H1 (cell line): ENCODE measurements at regions not wholly inside any gene's neighbourhood (a gene's known extent, or its start where the extent isn't known, plus 50 kb on each side); places are given as distances from the start of the nearest gene placed in this dataset.

Experiments
- CTCF ChIA-PET: fragments of 300-600 bp; sonication (Branson Sonifier 250); formaldehyde crosslinking; loops from one replicate; lab custom pipeline; 2021; ENCODE audit not compliant: partially characterized antibody; lab: Charles Lee
- POLR2A ChIA-PET: fragments of 300-600 bp; sonication (Branson Sonifier 250); formaldehyde crosslinking; loops from one replicate; lab custom pipeline; 2021; ENCODE audit warnings: inconsistent platforms; ENCODE audit not compliant: partially characterized antibody; lab: Charles Lee
- DNase-seq, 2 experiments: peaks; one replicate each; pipeline versions ENCODE4 v3.0.0 to v3.0.0-alpha.2; 2010 to 2022; ENCODE audit warnings: low spot score in 2 of 2, low read depth in 1 of 2, mixed read lengths in 1 of 2
- FAIRE-seq: peaks from 2 replicates; lab custom pipeline; 2011; peaks lifted over from hg19 to GRCh38; lab: Jason Lieb, UNC
- H2AFZ ChIP-seq: 2 replicates; pipeline ENCODE4 v1.8.1; 2012; ENCODE audit warnings: low read length, inconsistent platforms
- H2AK5ac ChIP-seq: 2 replicates; pipeline ENCODE4 v1.6.1; 2013; ENCODE audit warnings: low read depth, low read length
- H2BK120ac ChIP-seq: replicated peaks from 2 replicates; pipeline ENCODE3; 2013; ENCODE audit warnings: low read depth, low read length, inconsistent platforms
- H2BK12ac ChIP-seq: 2 replicates; pipeline ENCODE4 v1.6.1; 2013; ENCODE audit warnings: low read depth, low read length
- H2BK15ac ChIP-seq: 2 replicates; pipeline ENCODE4 v1.6.1; 2013; ENCODE audit warnings: low read length
- H2BK20ac ChIP-seq: 2 replicates; pipeline ENCODE4 v1.6.1; 2013; ENCODE audit warnings: low read length
- H2BK5ac ChIP-seq: 2 replicates; pipeline ENCODE4 v1.6.1; 2013; ENCODE audit warnings: low read depth, low read length
- H3K14ac ChIP-seq: 2 replicates; pipeline ENCODE4 v1.6.1; 2013; ENCODE audit warnings: inconsistent platforms; ENCODE audit not compliant: insufficient read length
- H3K18ac ChIP-seq: 2 replicates; pipeline ENCODE4 v1.6.1; 2013; ENCODE audit warnings: low read length; ENCODE audit errors: extremely low read depth
- H3K23ac ChIP-seq: 2 replicates; pipeline ENCODE4 v1.6.1; 2013; ENCODE audit warnings: inconsistent platforms; ENCODE audit not compliant: insufficient read length
- H3K23me2 ChIP-seq: 2 replicates; pipeline ENCODE4 v1.6.1; 2013; ENCODE audit warnings: low read depth, low read length
- H3K27ac ChIP-seq: 2 replicates; pipeline ENCODE4 v1.6.1; 2011; ENCODE audit warnings: low read depth, low read length, inconsistent platforms
- H3K27me3 ChIP-seq, 4 experiments: replicated peaks in 1 of 4; 1 replicate in 1 of 4; 2 replicates in 3 of 4; pipeline versions ENCODE4 v1.6.1 to v1.8.1; 2011 to 2013; ENCODE audit warnings: low read length in 3 of 4, mild to moderate bottlenecking in 3 of 4, inconsistent platforms in 2 of 4, mixed read lengths in 2 of 4, moderate library complexity in 1 of 4; ENCODE audit not compliant: control insufficient read depth in 3 of 4, insufficient read depth in 3 of 4; ENCODE audit errors: extremely low read depth in 1 of 4
- H3K36me3 ChIP-seq, 4 experiments: 2 replicates each; pipeline versions ENCODE4 v1.6.1 to v1.8.1; 2011 to 2013; ENCODE audit warnings: mild to moderate bottlenecking in 4 of 4, low read length in 3 of 4, moderate library complexity in 2 of 4, control low read depth in 1 of 4, inconsistent platforms in 1 of 4; ENCODE audit not compliant: insufficient read depth in 4 of 4, control insufficient read depth in 2 of 4
- H3K4ac ChIP-seq: replicated peaks from 2 replicates; pipeline ENCODE3; 2013; ENCODE audit warnings: low read length, low read depth, mixed read lengths, inconsistent platforms; ENCODE audit not compliant: insufficient read length
- H3K4me1 ChIP-seq, 4 experiments: replicated peaks in 1 of 4; 1 replicate in 1 of 4; 2 replicates in 3 of 4; pipeline versions ENCODE4 v1.6.1 to v1.8.1; 2011 to 2013; ENCODE audit warnings: low read length in 3 of 4, inconsistent platforms in 2 of 4, mixed read lengths in 1 of 4; ENCODE audit not compliant: insufficient read depth in 4 of 4, control insufficient read depth in 3 of 4
- H3K4me2 ChIP-seq, 2 experiments: 2 replicates each; pipeline versions ENCODE4 v1.6.1 to v1.8.1; 2011 to 2013; ENCODE audit warnings: low read depth in 2 of 2, low read length in 2 of 2, control low read depth in 1 of 2, inconsistent platforms in 1 of 2, mild to moderate bottlenecking in 1 of 2; ENCODE audit not compliant: insufficient read depth in 1 of 2
- H3K4me3 ChIP-seq, 4 experiments: fragments of 200-600, 300-600 bp in 1 of 4; sonication (generic), shearing (Covaris generic), sonication (Bioruptor Twin) in 1 of 4; 2 replicates each; pipeline versions ENCODE4 v1.5.1 to v1.8.1; 2011 to 2016; ENCODE audit warnings: low read length in 4 of 4, low read depth in 3 of 4, control low read depth in 2 of 4, inconsistent platforms in 2 of 4, mild to moderate bottlenecking in 2 of 4, mixed read lengths in 1 of 4, moderate library complexity in 1 of 4; ENCODE audit not compliant: insufficient read depth in 2 of 4; ENCODE audit errors: extremely low read depth in 1 of 4
- H3K56ac ChIP-seq: replicated peaks from 2 replicates; pipeline ENCODE3; 2013; ENCODE audit warnings: low read depth, mild to moderate bottlenecking, mixed read lengths, low read length, inconsistent platforms; ENCODE audit not compliant: insufficient read length
- H3K79me1 ChIP-seq: 2 replicates; pipeline ENCODE4 v1.6.1; 2013; ENCODE audit warnings: low read depth, low read length, control low read depth
- H3K79me2 ChIP-seq, 2 experiments: 2 replicates each; pipeline versions ENCODE4 v1.6.1 to v1.8.1; 2012 to 2013; ENCODE audit warnings: low read length in 2 of 2, mild to moderate bottlenecking in 2 of 2, inconsistent platforms in 1 of 2; ENCODE audit not compliant: insufficient read depth in 2 of 2, control insufficient read depth in 1 of 2
- H3K9ac ChIP-seq, 4 experiments: replicated peaks in 1 of 4; 1 replicate in 1 of 4; 2 replicates in 3 of 4; pipeline versions ENCODE4 v1.6.1 to v1.8.1; 2011 to 2013; ENCODE audit warnings: low read depth in 3 of 4, low read length in 3 of 4, control low read depth in 2 of 4, mild to moderate bottlenecking in 2 of 4, moderate library complexity in 2 of 4, inconsistent platforms in 1 of 4; ENCODE audit errors: extremely low read depth in 1 of 4
- H3K9me3 ChIP-seq, 2 experiments: 2 replicates each; pipeline versions ENCODE4 v1.6.1 to v1.8.1; 2012 to 2013; ENCODE audit warnings: mild to moderate bottlenecking in 2 of 2, moderate library complexity in 2 of 2, control low read depth in 1 of 2, inconsistent platforms in 1 of 2, low read depth in 1 of 2, low read length in 1 of 2, mixed read lengths in 1 of 2; ENCODE audit not compliant: insufficient read depth in 2 of 2
- H4K20me1 ChIP-seq, 2 experiments: replicated peaks in 1 of 2; 2 replicates each; pipeline versions ENCODE3 to v1.8.1; 2011 to 2013; ENCODE audit warnings: inconsistent platforms in 2 of 2, low read length in 2 of 2, mild to moderate bottlenecking in 1 of 2; ENCODE audit not compliant: insufficient read depth in 2 of 2, control insufficient read depth in 1 of 2
- H4K5ac ChIP-seq: 2 replicates; pipeline ENCODE4 v1.6.1; 2013; ENCODE audit warnings: low read length, low read depth, mixed read lengths, inconsistent platforms; ENCODE audit not compliant: insufficient read length
- H4K8ac ChIP-seq: 2 replicates; pipeline ENCODE4 v1.8.0; 2013; ENCODE audit warnings: mild to moderate bottlenecking, moderate library complexity, low read length, inconsistent platforms; ENCODE audit not compliant: insufficient read depth; ENCODE audit errors: extremely low read depth
- H4K91ac ChIP-seq: replicated peaks from 2 replicates; pipeline ENCODE3; 2013; ENCODE audit warnings: low read length, mixed read lengths, inconsistent platforms; ENCODE audit not compliant: insufficient read length
- BRCA1 ChIP-seq: IDR thresholded peaks from 2 replicates; pipeline ENCODE4 v1.6.1; 2012; ENCODE audit warnings: low read depth, low read length, improper control_type of control experiment
- CHD1 ChIP-seq: IDR thresholded peaks from 2 replicates; pipeline ENCODE4 v1.6.1; 2012; ENCODE audit warnings: low read depth, low read length, improper control_type of control experiment
- CTBP2 ChIP-seq: IDR thresholded peaks from 2 replicates; pipeline ENCODE4 v1.7.0; 2011; ENCODE audit warnings: borderline replicate concordance, mild to moderate bottlenecking, moderate library complexity, mixed read lengths, low read length; ENCODE audit not compliant: insufficient read depth, insufficient read length
- CTCF ChIP-seq, 3 experiments: IDR thresholded peaks; 1 replicate in 2 of 3; 2 replicates in 1 of 3; pipeline versions ENCODE4 v1.5.1 to v1.6.1; 2011; ENCODE audit warnings: low read length in 3 of 3, mild to moderate bottlenecking in 3 of 3, inconsistent platforms in 2 of 3, low read depth in 1 of 3, moderate library complexity in 1 of 3; ENCODE audit not compliant: insufficient read depth in 1 of 3; ENCODE audit errors: control extremely low read depth in 1 of 3
- E2F6 ChIP-seq: IDR thresholded peaks from 2 replicates; pipeline ENCODE4 v1.6.1; 2012; ENCODE audit warnings: inconsistent platforms
- EGR1 ChIP-seq: IDR thresholded peaks from 2 replicates; pipeline ENCODE4 v1.6.1; 2011; ENCODE audit warnings: low read depth, low read length, borderline replicate concordance
- KDM1A ChIP-seq: fragments of 200-600, 300-600 bp; sonication (generic); IDR thresholded peaks from 2 replicates; pipeline ENCODE4 v1.7.1; 2016; ENCODE audit warnings: mild to moderate bottlenecking, low read length, borderline replicate concordance
- KDM4A ChIP-seq: IDR thresholded peaks from one replicate; pipeline ENCODE4 v1.7.1; 2012; ENCODE audit warnings: low read depth, mild to moderate bottlenecking, moderate library complexity, low read length, inconsistent platforms; ENCODE audit not compliant: severe bottlenecking
- NRF1 ChIP-seq: IDR thresholded peaks from 2 replicates; pipeline ENCODE4 v1.6.1; 2011; ENCODE audit warnings: mild to moderate bottlenecking, low read depth, low read length, improper control_type of control experiment
- RXRA ChIP-seq: IDR thresholded peaks from 2 replicates; pipeline ENCODE4 v1.6.1; 2011; ENCODE audit warnings: low read depth, mild to moderate bottlenecking, low read length, moderate library complexity; ENCODE audit not compliant: insufficient read depth
- WGBS, 2 experiments: shearing (Covaris generic) in 1 of 2; methylation state at CpG; one replicate each; pipeline versions ENCODE4 v1.1.6 to v1.1.7; 2013 to 2015; ENCODE audit warnings: low lambda C conversion rate in 2 of 2, mixed read lengths in 2 of 2, inconsistent platforms in 1 of 2, low coverage in 1 of 2, missing lambda C conversion rate in 1 of 2; ENCODE audit not compliant: insufficient replicate concordance in 2 of 2, insufficient coverage in 1 of 2, insufficient read length in 1 of 2; ENCODE audit errors: extremely low coverage in 1 of 2, missing lambda C conversion rate in 1 of 2; 5-methylcytosine and 5-hydroxymethylcytosine counted together

DNA sequence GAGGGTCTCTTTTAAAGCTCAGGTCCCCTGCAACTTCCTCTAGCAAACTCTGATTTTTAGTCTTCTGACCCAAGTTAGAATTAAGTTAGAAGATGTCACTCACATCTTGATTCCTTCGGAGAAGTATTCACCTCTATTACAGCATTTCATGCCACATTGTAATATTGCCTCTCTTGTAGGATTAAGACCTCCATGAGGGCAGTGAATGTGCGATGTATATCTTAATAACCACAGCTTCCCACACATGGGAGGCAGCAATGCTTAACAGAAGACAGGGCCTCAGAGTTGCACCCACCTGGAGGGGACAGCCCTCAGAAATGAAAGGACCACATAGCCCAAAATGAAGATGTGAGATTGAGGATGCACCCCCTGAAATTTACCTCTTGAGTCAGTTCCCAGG, 270.3 kb downstream of the HTR7 start:
- Histone ChIP-seq H3K9ac (no peak overlapping the region), H4K5ac (no peak overlapping the region), H2BK12ac (no peak overlapping the region), H2BK5ac (no peak overlapping the region), H3K4me3 (no peak overlapping the region), H4K20me1 (no peaks in the 10 kb centered on the region), H3K27ac (no peak overlapping the region), H3K4me1 (no peaks in the 10 kb centered on the region), H3K79me2 (no peaks in the 10 kb centered on the region), H2BK20ac (no peak overlapping the region), H3K27me3 (no peaks in the 10 kb centered on the region), H2BK15ac (no peak overlapping the region), H3K79me1 (no peaks in the 10 kb centered on the region), H3K4me2 (no peak overlapping the region), H3K36me3 (no peaks in the 10 kb centered on the region), H4K91ac (no peak overlapping the region), H3K14ac (no peak overlapping the region), H2BK120ac (no peak overlapping the region), H2AFZ (no peak overlapping the region), H3K4ac (no peak overlapping the region), H3K23ac (no peak overlapping the region), H3K56ac (no peak overlapping the region), H3K23me2 (no peaks in the 10 kb centered on the region), H4K8ac (no peak overlapping the region), H3K18ac (no peak overlapping the region), H2AK5ac (no peak overlapping the region), H3K9me3 (no peaks in the 10 kb centered on the region)
- POLR2A ChIA-PET, result no interaction called here
- FAIRE-seq (no peak), DNase-seq (no peak)
- CTCF ChIA-PET, result no interaction called here
- WGBS, 2 experiments, result 94% methylated on average over 2 of the region's 2 CpGs; no CpG with 5 or more reads in 1 of the 2 experiments
- TF ChIP-seq RXRA (no peak), EGR1 (no peak), KDM4A (no peak), KDM1A (no peak), BRCA1 (no peak), CHD1 (no peak), E2F6 (no peak), NRF1 (no peak), CTBP2 (no peak), CTCF (IDR thresholded peaks at IDR 0.05; ENCODE audit: control extremely low read depth in 1 of 3, insufficient read depth in 1 of 3, low read depth in 1 of 3, low read length in 3 of 3) (no peak)
